Endodermal cell (in vitro differentiated cells): ENCODE measurements at regions not wholly inside any gene's neighbourhood (a gene's known extent, or its start where the extent isn't known, plus 50 kb on each side); places are given as distances from the start of the nearest gene placed in this dataset.
"Not testable (repeated sequence)": the region's sequence is repeated elsewhere in the genome, so short reads cannot be mapped to it uniquely, and the experiment has no call there.

Experiments used
- DNase-seq: peaks from one replicate; pipeline ENCODE4 v3.0.0-alpha.2; 2017
- H3K27ac ChIP-seq: 2 replicates; pipeline ENCODE4 v1.5.1; 2013; ENCODE audit warnings: mild to moderate bottlenecking, low read depth, low read length, moderate library complexity
- H3K27me3 ChIP-seq: 2 replicates; pipeline ENCODE4 v1.6.1; 2013; ENCODE audit warnings: mild to moderate bottlenecking, low read length, moderate library complexity; ENCODE audit not compliant: insufficient read depth, control insufficient read depth, poor library complexity, severe bottlenecking
- H3K36me3 ChIP-seq: 2 replicates; pipeline ENCODE4 v1.7.0; 2013; ENCODE audit warnings: mild to moderate bottlenecking, low read length, moderate library complexity; ENCODE audit not compliant: control insufficient read depth, insufficient read depth
- H3K4me1 ChIP-seq: one replicate; pipeline ENCODE4 v1.7.0; 2013; ENCODE audit warnings: low read length; ENCODE audit not compliant: control insufficient read depth, insufficient read depth
- H3K4me3 ChIP-seq: 2 replicates; pipeline ENCODE4 v1.5.1; 2013; ENCODE audit warnings: mild to moderate bottlenecking, low read length, moderate library complexity
- H3K9ac ChIP-seq: 2 replicates; pipeline ENCODE4 v1.6.1; 2013; ENCODE audit warnings: mild to moderate bottlenecking, low read length, moderate library complexity; ENCODE audit not compliant: poor library complexity, severe bottlenecking; ENCODE audit errors: extremely low read depth
- H3K9me3 ChIP-seq: 2 replicates; pipeline ENCODE4 v1.6.1; 2013; ENCODE audit warnings: mild to moderate bottlenecking, low read length, moderate library complexity; ENCODE audit not compliant: control insufficient read depth
- H3K27ac Mint-ChIP-seq: 2 replicates; pipeline ENCODE4 v1.8.0; 2020; ENCODE audit warnings: mixed read lengths
- H3K27me3 Mint-ChIP-seq: 2 replicates; pipeline ENCODE4 v1.8.0; 2021; ENCODE audit warnings: mild to moderate bottlenecking, mixed read lengths; ENCODE audit not compliant: insufficient read depth
- H3K36me3 Mint-ChIP-seq: 2 replicates; pipeline ENCODE4 v1.8.0; 2020; ENCODE audit warnings: low read depth, mixed read lengths
- H3K4me1 Mint-ChIP-seq: 2 replicates; pipeline ENCODE4 v1.8.0; 2020; ENCODE audit warnings: mixed read lengths
- H3K4me3 Mint-ChIP-seq: 2 replicates; pipeline ENCODE4 v1.8.0; 2020; ENCODE audit warnings: mild to moderate bottlenecking, moderate library complexity, mixed read lengths
- H3K9me3 Mint-ChIP-seq: 2 replicates; pipeline ENCODE4 v1.8.0; 2020; ENCODE audit warnings: mild to moderate bottlenecking, mixed read lengths
- WGBS, 2 experiments: methylation state at CpG; one replicate each; pipeline versions ENCODE4 v1.1.5 to v1.1.7; 2013; ENCODE audit warnings: missing lambda C conversion rate in 2 of 2, mixed read lengths in 1 of 2; ENCODE audit not compliant: insufficient coverage in 1 of 2, insufficient read length in 1 of 2; 5-methylcytosine and 5-hydroxymethylcytosine counted together
- TF ChIP-seq, protein P1 (sequence below): fragments of 200-600 bp; sonication (generic); conservative IDR thresholded peaks from 2 replicates; pipeline ENCODE4 v1.5.0; 2021; ENCODE audit warnings: antibody characterized with exemption, mild to moderate bottlenecking

DNA sequence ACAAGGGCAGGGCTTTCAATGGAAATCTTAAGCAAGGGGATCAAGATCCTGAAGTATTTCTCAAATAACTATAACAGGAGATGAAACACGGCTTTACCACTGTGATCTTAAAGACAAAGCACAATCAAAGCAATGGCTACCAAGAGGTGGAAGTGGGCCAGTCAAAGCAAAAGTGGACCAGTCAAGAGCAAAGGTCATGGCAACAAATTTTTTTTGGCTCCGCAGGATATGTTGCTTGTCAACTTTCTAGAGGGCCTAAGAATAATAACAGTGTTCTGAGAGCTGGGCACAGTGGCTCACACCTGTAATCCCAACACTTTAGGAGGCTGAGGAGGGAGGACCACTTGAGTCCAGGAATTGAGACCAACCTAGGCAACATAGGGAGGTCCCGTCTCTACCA, 54.1 kb downstream of the ILRUN start:
- peaks cover 16% of the 10 kb centered on the region for H3K36me3 ChIP-seq
- no peaks in the 10 kb centered on the region for H3K4me1 ChIP-seq
- Mint-ChIP-seq H3K9me3 (no peaks in the 10 kb centered on the region), H3K36me3 (peaks cover 36% of the 10 kb centered on the region), H3K27me3 (no peaks in the 10 kb centered on the region), H3K4me3 (no peak overlapping the region), H3K27ac (no peak overlapping the region), H3K4me1 (peaks cover 2% of the 10 kb centered on the region)
- TF ChIP-seq, protein P1, sequence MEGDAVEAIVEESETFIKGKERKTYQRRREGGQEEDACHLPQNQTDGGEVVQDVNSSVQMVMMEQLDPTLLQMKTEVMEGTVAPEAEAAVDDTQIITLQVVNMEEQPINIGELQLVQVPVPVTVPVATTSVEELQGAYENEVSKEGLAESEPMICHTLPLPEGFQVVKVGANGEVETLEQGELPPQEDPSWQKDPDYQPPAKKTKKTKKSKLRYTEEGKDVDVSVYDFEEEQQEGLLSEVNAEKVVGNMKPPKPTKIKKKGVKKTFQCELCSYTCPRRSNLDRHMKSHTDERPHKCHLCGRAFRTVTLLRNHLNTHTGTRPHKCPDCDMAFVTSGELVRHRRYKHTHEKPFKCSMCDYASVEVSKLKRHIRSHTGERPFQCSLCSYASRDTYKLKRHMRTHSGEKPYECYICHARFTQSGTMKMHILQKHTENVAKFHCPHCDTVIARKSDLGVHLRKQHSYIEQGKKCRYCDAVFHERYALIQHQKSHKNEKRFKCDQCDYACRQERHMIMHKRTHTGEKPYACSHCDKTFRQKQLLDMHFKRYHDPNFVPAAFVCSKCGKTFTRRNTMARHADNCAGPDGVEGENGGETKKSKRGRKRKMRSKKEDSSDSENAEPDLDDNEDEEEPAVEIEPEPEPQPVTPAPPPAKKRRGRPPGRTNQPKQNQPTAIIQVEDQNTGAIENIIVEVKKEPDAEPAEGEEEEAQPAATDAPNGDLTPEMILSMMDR, result no peak
- no peak overlapping the region for H3K27ac ChIP-seq
- DNase-seq, result no peak
- no peaks in the 10 kb centered on the region for H3K27me3 ChIP-seq
- 86 to 96% methylated on average over 1 to 3 of the region's 3 CpGs for WGBS, 2 experiments
- H3K4me3 ChIP-seq, result no peak overlapping the region
- H3K9me3 ChIP-seq, result no peaks in the 10 kb centered on the region
- no peak overlapping the region for H3K9ac ChIP-seq

DNA sequence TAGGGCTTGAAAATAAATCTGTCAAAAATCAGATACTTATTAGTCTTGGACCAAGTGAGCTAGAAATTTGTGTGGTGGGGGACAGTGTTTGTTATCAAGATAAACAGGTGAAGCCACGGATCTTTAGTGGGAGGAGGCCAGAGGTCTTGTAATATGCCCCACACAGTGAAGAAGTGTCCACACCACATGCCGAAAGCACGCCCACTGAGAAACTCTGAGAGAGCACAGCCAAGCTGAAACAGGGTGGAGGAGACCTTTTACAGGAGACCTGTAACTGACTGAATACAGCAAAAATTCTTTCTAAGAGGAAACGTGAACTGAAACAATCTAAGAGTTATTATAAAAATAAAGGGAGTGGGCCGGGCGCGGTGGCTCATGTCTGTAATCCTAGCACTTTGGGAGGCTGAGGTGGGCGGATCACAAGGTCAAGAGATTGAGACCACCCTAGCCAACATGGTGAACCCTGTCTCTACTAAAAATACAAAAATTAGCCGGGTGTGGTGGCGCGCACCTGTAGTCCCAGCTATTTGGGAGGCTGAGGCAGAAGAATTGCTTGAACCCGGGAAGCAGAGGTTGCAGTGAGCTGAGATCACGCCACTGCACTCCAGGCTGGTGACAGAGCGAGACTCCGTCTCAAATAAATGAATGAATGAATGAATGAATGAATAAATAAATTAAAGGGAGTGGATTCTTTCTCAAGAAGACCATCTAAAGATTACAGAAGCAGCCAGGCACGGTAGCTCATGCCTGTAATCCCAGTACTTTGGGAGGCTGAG, 56.3 kb downstream of the ILRUN start:
- not testable (repeated sequence) for H3K27me3 Mint-ChIP-seq, H3K9me3 Mint-ChIP-seq, H3K4me3 Mint-ChIP-seq, H3K4me3 ChIP-seq, DNase-seq, H3K27ac ChIP-seq, H3K27me3 ChIP-seq, H3K36me3 ChIP-seq, H3K4me1 ChIP-seq, H3K9me3 ChIP-seq, H3K4me1 Mint-ChIP-seq, H3K27ac Mint-ChIP-seq, H3K9ac ChIP-seq
- 95 to 98% methylated on average over 16 of the region's 16 CpGs for WGBS, 2 experiments
- H3K36me3 Mint-ChIP-seq, result peaks cover 26% of the 10 kb centered on the region

DNA sequence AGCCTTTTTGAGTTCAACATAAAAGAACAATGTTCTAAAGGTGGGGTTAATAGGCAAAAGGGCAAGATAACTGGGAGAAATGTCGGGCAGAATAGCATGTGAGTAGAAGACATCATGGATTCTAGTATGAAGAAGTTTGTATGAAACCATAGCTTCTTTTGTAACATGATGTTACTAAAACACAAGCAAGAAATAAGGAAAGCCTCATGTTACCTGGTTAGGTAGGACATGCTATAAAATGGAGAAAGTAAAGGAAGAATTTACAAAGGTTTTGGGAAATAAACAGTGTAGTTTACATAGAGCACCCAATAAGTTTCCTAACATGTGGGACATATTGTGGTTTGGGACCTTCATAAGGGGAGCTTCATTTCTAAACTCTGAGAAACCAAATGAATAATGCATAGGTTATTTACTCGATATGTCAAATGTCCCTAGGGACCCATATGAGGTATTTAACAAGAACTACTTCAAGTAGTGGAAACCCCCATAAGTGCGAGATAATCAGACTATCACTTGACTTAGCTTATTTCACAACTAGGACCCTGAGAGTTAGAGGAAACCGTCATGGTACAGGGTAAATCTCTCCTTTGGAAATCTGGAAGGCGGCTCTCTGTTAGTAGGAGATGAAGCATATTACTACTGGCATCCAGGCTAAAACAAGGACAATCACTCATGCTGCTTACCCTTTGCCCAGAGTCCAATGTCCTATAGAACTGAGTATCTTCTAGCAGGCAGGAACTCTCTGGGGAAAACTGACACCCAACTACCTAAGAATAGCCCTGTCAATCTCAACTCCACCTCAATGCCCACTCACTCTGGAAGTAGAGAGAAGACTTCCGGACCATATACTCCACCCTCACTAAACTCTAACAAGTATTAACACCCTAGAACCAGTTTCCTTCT, 57.5 kb downstream of the ILRUN start:
- no peak overlapping the region for H3K9ac ChIP-seq
- H3K27me3 Mint-ChIP-seq, result no peaks in the 10 kb centered on the region
- no peaks in the 10 kb centered on the region for H3K9me3 ChIP-seq
- no peaks in the 10 kb centered on the region for H3K4me1 Mint-ChIP-seq
- no peak overlapping the region for H3K4me3 Mint-ChIP-seq
- no peak overlapping the region for H3K27ac Mint-ChIP-seq
- H3K9me3 Mint-ChIP-seq, result no peaks in the 10 kb centered on the region
- no peak for DNase-seq
- no peaks in the 10 kb centered on the region for H3K4me1 ChIP-seq
- TF ChIP-seq, protein P1, result no peak
- H3K36me3 ChIP-seq, result no peaks in the 10 kb centered on the region
- WGBS, 2 experiments, result 95% methylated on average over 5 to 6 of the region's 6 CpGs
- H3K36me3 Mint-ChIP-seq, result peaks cover 21% of the 10 kb centered on the region
- no peak overlapping the region for H3K4me3 ChIP-seq
- no peak overlapping the region for H3K27ac ChIP-seq
- no peaks in the 10 kb centered on the region for H3K27me3 ChIP-seq
